ENCODE measurements at regions not wholly inside any gene's neighbourhood (a gene's known extent, or its start where the extent isn't known, plus 50 kb on each side); places are given as distances from the start of the nearest gene placed in this dataset.

DNA sequence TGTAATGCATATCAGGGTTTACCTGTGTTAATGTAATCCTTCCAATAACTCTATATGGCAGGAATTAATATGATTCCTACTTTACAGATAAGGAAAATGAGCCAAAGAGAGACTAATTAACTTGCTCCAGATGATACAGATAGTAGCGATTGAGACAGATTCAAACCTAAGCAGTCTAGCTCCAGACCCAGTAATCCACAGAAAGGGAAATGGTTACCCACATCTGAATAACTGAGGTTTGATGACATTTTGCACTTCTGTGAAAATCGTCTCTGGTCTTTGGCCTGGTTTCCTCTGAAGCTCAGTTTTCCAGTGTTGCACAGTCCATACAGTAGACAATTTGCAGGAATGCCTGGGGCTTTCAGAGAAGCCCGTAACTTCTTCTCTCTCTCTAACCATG is 177.1 kb upstream of the UMPS start:
- Histone ChIP-seq H3K4me2 (ENCODE audit: low read depth, low read length, poor library complexity, severe bottlenecking) (no peak overlapping the region), H3K9me3 (ENCODE audit: insufficient read depth, low read length) (no peaks in the 10 kb centered on the region), H3K27ac (ENCODE audit: low read depth, low read length) (no peak overlapping the region), H3K9ac (ENCODE audit: low read length) (no peak overlapping the region), H3F3A (ENCODE audit: insufficient read depth) (no peaks in the 10 kb centered on the region), H2AFZ (ENCODE audit: low read depth, low read length, severe bottlenecking) (no peak overlapping the region), H3K79me2 (ENCODE audit: insufficient read depth, low read length) (no peaks in the 10 kb centered on the region), H4K20me1 (ENCODE audit: low read depth, low read length) (no peaks in the 10 kb centered on the region), H3K36me3 (ENCODE audit: low read length) (no peaks in the 10 kb centered on the region), H3K27me3 (ENCODE audit: low read length) (no peaks in the 10 kb centered on the region), H3K9me2 (replicated peaks; ENCODE audit: insufficient read depth, low read length) (no peaks in the 10 kb centered on the region), H3K4me3 (ENCODE audit: insufficient read depth, low read length, poor library complexity, severe bottlenecking) (no peak overlapping the region)
- TF ChIP-seq EZH2phosphoT487 (conservative IDR thresholded peaks at IDR 0.05; ENCODE audit: low read length): no peak
- TF ChIP-seq, protein P1, sequence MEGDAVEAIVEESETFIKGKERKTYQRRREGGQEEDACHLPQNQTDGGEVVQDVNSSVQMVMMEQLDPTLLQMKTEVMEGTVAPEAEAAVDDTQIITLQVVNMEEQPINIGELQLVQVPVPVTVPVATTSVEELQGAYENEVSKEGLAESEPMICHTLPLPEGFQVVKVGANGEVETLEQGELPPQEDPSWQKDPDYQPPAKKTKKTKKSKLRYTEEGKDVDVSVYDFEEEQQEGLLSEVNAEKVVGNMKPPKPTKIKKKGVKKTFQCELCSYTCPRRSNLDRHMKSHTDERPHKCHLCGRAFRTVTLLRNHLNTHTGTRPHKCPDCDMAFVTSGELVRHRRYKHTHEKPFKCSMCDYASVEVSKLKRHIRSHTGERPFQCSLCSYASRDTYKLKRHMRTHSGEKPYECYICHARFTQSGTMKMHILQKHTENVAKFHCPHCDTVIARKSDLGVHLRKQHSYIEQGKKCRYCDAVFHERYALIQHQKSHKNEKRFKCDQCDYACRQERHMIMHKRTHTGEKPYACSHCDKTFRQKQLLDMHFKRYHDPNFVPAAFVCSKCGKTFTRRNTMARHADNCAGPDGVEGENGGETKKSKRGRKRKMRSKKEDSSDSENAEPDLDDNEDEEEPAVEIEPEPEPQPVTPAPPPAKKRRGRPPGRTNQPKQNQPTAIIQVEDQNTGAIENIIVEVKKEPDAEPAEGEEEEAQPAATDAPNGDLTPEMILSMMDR (IDR thresholded peaks at IDR 0.05; ENCODE audit: insufficient read depth, low read length, poor library complexity, severe bottlenecking): no peak

DNA sequence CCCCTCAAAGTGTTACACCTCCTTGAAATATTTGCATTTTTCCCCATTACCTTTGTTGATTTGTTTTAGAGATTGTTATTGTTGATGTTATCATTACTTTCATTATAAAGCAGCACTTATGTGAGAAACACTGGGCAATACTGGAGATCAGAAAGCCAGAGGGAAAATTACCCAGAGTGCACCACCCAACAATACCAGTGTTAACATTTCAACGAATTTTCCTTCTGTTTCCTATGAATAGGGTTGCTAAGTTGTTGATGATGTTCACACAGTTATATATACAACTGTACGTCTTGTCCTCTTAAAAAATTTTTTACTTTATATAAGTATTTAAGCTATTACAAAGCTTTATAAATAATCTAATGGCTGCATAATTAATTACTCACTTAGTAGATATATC is 173.6 kb upstream of the UMPS start:
- no peak for TF ChIP-seq EZH2phosphoT487 (conservative IDR thresholded peaks at IDR 0.05; ENCODE audit: low read length)
- TF ChIP-seq, protein P1 (IDR thresholded peaks at IDR 0.05; ENCODE audit: insufficient read depth, low read length, poor library complexity, severe bottlenecking): no peak
- no peak overlapping the region for H2AFZ ChIP-seq (ENCODE audit: low read depth, low read length, severe bottlenecking)
- no peak overlapping the region for H3K27ac ChIP-seq (ENCODE audit: low read depth, low read length)

DNA sequence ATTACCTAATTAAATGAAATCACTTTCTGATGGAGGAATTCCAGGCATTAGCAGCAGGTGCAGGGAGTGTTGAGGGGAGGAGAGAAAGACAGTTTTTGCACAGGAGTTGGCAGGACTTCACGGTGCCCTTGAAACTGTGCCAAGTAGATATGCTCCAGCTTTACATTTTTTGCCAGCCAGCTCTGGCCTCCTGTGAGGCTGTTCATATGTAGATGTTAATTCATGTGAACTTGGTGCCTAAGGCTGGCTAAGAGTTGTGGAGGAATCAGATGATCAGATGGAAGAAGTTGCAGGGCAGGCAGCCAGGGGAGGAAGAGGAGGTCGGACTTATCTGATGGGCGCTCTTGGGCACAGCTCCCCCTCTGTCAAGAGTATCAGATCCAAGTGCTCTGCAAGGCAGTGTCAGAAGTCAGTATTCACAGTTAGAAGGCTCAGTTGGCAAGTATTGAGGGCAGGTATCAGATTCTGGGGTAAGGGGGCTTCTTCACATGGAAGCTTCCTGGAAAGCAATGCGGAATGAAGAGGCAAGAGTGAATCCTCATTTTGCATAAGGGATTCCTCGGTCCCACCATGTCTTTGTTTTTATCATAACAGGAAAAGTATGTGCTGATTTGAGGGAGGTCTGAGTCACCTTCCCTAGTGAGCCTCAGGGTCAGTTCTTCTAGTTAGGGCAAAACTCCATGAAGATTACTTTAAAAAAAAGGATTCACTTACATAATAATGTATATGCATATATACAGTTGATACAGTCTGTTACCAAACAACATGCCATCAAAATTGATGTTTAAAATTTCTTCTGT is 172.6 kb upstream of the UMPS start:
- Histone ChIP-seq H2AFZ (ENCODE audit: low read depth, low read length, severe bottlenecking) (no peak overlapping the region), H3K27me3 (ENCODE audit: low read length) (no peaks in the 10 kb centered on the region), H3K36me3 (ENCODE audit: low read length) (no peaks in the 10 kb centered on the region), H3K4me2 (ENCODE audit: low read depth, low read length, poor library complexity, severe bottlenecking) (no peak overlapping the region), H3K79me2 (ENCODE audit: insufficient read depth, low read length) (no peaks in the 10 kb centered on the region), H3F3A (ENCODE audit: insufficient read depth) (no peaks in the 10 kb centered on the region), H3K9ac (ENCODE audit: low read length) (no peak overlapping the region), H3K27ac (ENCODE audit: low read depth, low read length) (no peak overlapping the region), H3K9me3 (ENCODE audit: insufficient read depth, low read length) (no peaks in the 10 kb centered on the region), H4K20me1 (ENCODE audit: low read depth, low read length) (no peaks in the 10 kb centered on the region), H3K9me2 (replicated peaks; ENCODE audit: insufficient read depth, low read length) (no peaks in the 10 kb centered on the region), H3K4me3 (ENCODE audit: insufficient read depth, low read length, poor library complexity, severe bottlenecking) (no peak overlapping the region)
- TF ChIP-seq, protein P1 (IDR thresholded peaks at IDR 0.05; ENCODE audit: insufficient read depth, low read length, poor library complexity, severe bottlenecking): no peak
- TF ChIP-seq EZH2phosphoT487 (conservative IDR thresholded peaks at IDR 0.05; ENCODE audit: low read length): no peak

More for the DNA sequence above, 173.6 kb upstream of the UMPS start:
- Histone ChIP-seq H3K36me3 (ENCODE audit: low read length) (no peaks in the 10 kb centered on the region), H3F3A (ENCODE audit: insufficient read depth) (no peaks in the 10 kb centered on the region), H3K9me2 (replicated peaks; ENCODE audit: insufficient read depth, low read length) (no peaks in the 10 kb centered on the region), H3K79me2 (ENCODE audit: insufficient read depth, low read length) (no peaks in the 10 kb centered on the region), H3K9ac (ENCODE audit: low read length) (no peak overlapping the region), H3K4me2 (ENCODE audit: low read depth, low read length, poor library complexity, severe bottlenecking) (no peak overlapping the region), H4K20me1 (ENCODE audit: low read depth, low read length) (no peaks in the 10 kb centered on the region), H3K9me3 (ENCODE audit: insufficient read depth, low read length) (no peaks in the 10 kb centered on the region), H3K4me3 (ENCODE audit: insufficient read depth, low read length, poor library complexity, severe bottlenecking) (no peak overlapping the region), H3K27me3 (ENCODE audit: low read length) (no peaks in the 10 kb centered on the region)

Data from SU-DHL-6 (cell line).